PFSK-1 (cell line): ENCODE measurements at regions not wholly inside any gene's neighbourhood (a gene's known extent, or its start where the extent isn't known, plus 50 kb on each side); places are given as distances from the start of the nearest gene placed in this dataset.

Experiments
- FOXP2 ChIP-seq: optimal IDR thresholded peaks from 2 replicates; pipeline ENCODE3; 2011; ENCODE audit warnings: borderline replicate concordance, control low read depth, inconsistent platforms; ENCODE audit not compliant: insufficient read depth; ENCODE audit errors: extremely low read length, extremely low read depth
- POLR2AphosphoS5 ChIP-seq: IDR thresholded peaks from 2 replicates; pipeline ENCODE4 v1.6.1; 2012; ENCODE audit warnings: low read depth, mild to moderate bottlenecking, control low read depth, low read length, moderate library complexity
- REST ChIP-seq, 2 experiments: IDR thresholded peaks; 2 replicates each; pipeline versions ENCODE4 v1.6.1 to v1.8.0; 2011 to 2012; ENCODE audit warnings: low read depth in 2 of 2, low read length in 2 of 2, control low read depth in 1 of 2, inconsistent platforms in 1 of 2, mild to moderate bottlenecking in 1 of 2, moderate library complexity in 1 of 2; ENCODE audit not compliant: insufficient read depth in 1 of 2
- SIN3A ChIP-seq: IDR thresholded peaks from 2 replicates; pipeline ENCODE4 v1.6.1; 2012; ENCODE audit warnings: mild to moderate bottlenecking, low read length, moderate library complexity, borderline replicate concordance; ENCODE audit not compliant: insufficient read depth
- TAF1 ChIP-seq: IDR thresholded peaks from 2 replicates; pipeline ENCODE4 v1.6.1; 2012; ENCODE audit warnings: low read length, control low read depth, borderline replicate concordance; ENCODE audit not compliant: insufficient read depth

DNA sequence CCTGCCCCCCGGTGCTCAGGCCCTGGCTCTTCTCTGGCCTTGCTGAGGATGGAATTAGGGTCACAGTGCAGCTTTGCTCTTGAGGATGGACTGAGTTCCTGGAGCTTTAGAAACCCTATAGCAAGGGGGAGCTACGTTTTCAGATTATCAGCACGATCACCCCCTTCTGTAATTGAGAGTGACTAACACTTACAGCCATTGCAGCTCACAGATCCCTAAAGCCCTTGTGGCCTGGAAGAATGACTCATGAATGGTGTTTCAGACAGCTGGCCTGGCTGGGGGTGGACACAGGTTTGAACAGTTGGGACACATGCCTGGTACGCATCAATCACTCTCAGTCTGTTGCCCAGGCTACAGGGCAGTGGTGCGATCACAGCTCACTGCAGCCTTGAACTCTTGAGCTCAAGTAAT, 79.7 kb upstream of the IGFBP5 start:
- TF ChIP-seq REST (IDR thresholded peaks at IDR 0.05; ENCODE audit: insufficient read depth in 1 of 2, low read depth in 2 of 2, low read length in 2 of 2) = peak in 1 of 2 experiments; percentile 17; a peak in 1 of 4 replicates
- TF ChIP-seq FOXP2 = no peak
- TF ChIP-seq SIN3A = peak; percentile 60; the same call in 1 of the 2 replicates

DNA sequence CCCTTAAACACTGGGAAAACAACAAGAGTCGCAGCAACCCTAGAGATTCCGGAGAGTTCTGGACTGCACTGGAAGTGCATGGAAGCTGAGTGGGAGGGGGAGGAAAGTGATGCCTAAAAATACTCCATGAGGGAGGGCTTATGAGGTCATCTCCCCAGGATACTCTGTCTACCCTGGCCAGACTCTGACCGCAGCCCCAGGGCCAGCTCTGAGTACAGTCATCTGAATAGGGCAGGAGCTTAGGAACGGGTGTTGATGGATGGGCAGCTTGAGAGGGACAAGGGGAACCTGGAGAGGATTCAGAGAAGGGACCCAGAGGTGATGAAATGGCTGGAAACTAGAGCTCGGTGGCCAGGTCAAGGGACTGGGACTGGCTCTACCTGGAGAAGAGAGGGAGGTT, 79.3 kb upstream of the IGFBP5 start:
- TF ChIP-seq SIN3A = no peak
- no peak for TF ChIP-seq REST (IDR thresholded peaks at IDR 0.05; ENCODE audit: insufficient read depth in 1 of 2, low read depth in 2 of 2, low read length in 2 of 2)

- TF ChIP-seq TAF1 (no peak), FOXP2 (no peak), POLR2AphosphoS5 (no peak), SIN3A (no peak), REST (IDR thresholded peaks at IDR 0.05; ENCODE audit: insufficient read depth in 1 of 2, low read depth in 2 of 2, low read length in 2 of 2) (no peak)
These were observed 78.8 kb upstream of the IGFBP5 start for GRCh38 chr2:216774180-216774579.

- TF ChIP-seq SIN3A (no peak), FOXP2 (no peak), REST (IDR thresholded peaks at IDR 0.05; ENCODE audit: insufficient read depth in 1 of 2, low read depth in 2 of 2, low read length in 2 of 2) (no peak), TAF1 (no peak), POLR2AphosphoS5 (no peak)
These were observed 77.7 kb upstream of the IGFBP5 start for GRCh38 chr2:216773072-216773471.

- TF ChIP-seq FOXP2 (no peak), POLR2AphosphoS5 (no peak), SIN3A (no peak), TAF1 (no peak), REST (IDR thresholded peaks at IDR 0.05; ENCODE audit: insufficient read depth in 1 of 2, low read depth in 2 of 2, low read length in 2 of 2) (no peak)
These were observed 75.4 kb upstream of the IGFBP5 start for GRCh38 chr2:216770717-216771116.
